Smooth muscle cell (in vitro differentiated cells): ENCODE measurements at regions not wholly inside any gene's neighbourhood (a gene's known extent, or its start where the extent isn't known, plus 50 kb on each side); places are given as distances from the start of the nearest gene placed in this dataset.

Experiments used
- DNase-seq: peaks from one replicate; lab custom pipeline; 2025; ENCODE audit not compliant: unreplicated experiment; lab: John Stamatoyannopoulos, UW
- H2AFZ ChIP-seq: fragments of 200-600 bp; sonication (generic); 2 replicates; pipeline ENCODE4 v1.6.0; 2016; ENCODE audit warnings: antibody characterized with exemption, low read depth, mild to moderate bottlenecking
- H3F3A ChIP-seq: fragments of 200-600 bp; sonication (generic); 2 replicates; pipeline ENCODE4 v1.6.0; 2017; ENCODE audit warnings: antibody characterized with exemption, low read depth
- H3K27ac ChIP-seq: fragments of 200-600 bp; sonication (generic); 2 replicates; pipeline ENCODE4 v1.5.1; 2016; ENCODE audit warnings: low read depth, mild to moderate bottlenecking
- H3K27me3 ChIP-seq: fragments of 200-600 bp; sonication (generic); 2 replicates; pipeline ENCODE4 v1.6.1; 2016; ENCODE audit warnings: low read depth, mild to moderate bottlenecking
- H3K36me3 ChIP-seq: fragments of 200-600 bp; sonication (generic); 2 replicates; pipeline ENCODE4 v1.5.1; 2016; ENCODE audit warnings: low read depth
- H3K4me1 ChIP-seq: fragments of 200-600 bp; sonication (generic); 2 replicates; pipeline ENCODE4 v1.5.1; 2016; ENCODE audit warnings: low read depth
- H3K4me2 ChIP-seq: fragments of 200-600 bp; sonication (generic); 2 replicates; pipeline ENCODE4 v1.6.0; 2016; ENCODE audit warnings: mild to moderate bottlenecking
- H3K4me3 ChIP-seq: fragments of 200-600 bp; sonication (generic); 2 replicates; pipeline ENCODE4 v1.5.1; 2016; ENCODE audit warnings: mild to moderate bottlenecking
- H3K79me2 ChIP-seq: fragments of 200-600 bp; sonication (generic); 2 replicates; pipeline ENCODE4 v1.6.0; 2016; ENCODE audit warnings: low read depth, mild to moderate bottlenecking
- H3K9ac ChIP-seq: fragments of 200-600 bp; sonication (generic); 2 replicates; pipeline ENCODE4 v1.6.0; 2016; ENCODE audit warnings: low read depth
- H3K9me3 ChIP-seq: fragments of 200-600 bp; sonication (generic); replicated peaks from 2 replicates; pipeline ENCODE4 v1.5.1; 2016; ENCODE audit warnings: low read depth
- H4K20me1 ChIP-seq: fragments of 200-600 bp; sonication (generic); 2 replicates; pipeline ENCODE4 v1.6.0; 2016; ENCODE audit warnings: low read depth
- CTCF ChIP-seq: fragments of 200-600 bp; sonication (generic); IDR thresholded peaks from 2 replicates; pipeline ENCODE4 v1.5.1; 2017; ENCODE audit warnings: borderline replicate concordance, mild to moderate bottlenecking, antibody characterized with exemption; ENCODE audit not compliant: insufficient read depth, poor library complexity, severe bottlenecking
- whole genome bisulfite sequencing: methylation state at CpG from one replicate; pipeline ENCODE4 v1.1.7; 2016; ENCODE audit warnings: low lambda C conversion rate; 5-methylcytosine and 5-hydroxymethylcytosine counted together

GRCh38 chr2:16155366-16155765 lies 215.0 kb downstream of the MYCN start:
- TF ChIP-seq CTCF = no peak
- 62% methylated on average over 5 of the region's 5 CpGs for WGBS
- Histone ChIP-seq H3K27me3 (no peaks in the 10 kb centered on the region), H3K9me3 (no peaks in the 10 kb centered on the region), H3K4me1 (no peaks in the 10 kb centered on the region), H3K79me2 (no peaks in the 10 kb centered on the region), H2AFZ (no peak overlapping the region), H4K20me1 (no peaks in the 10 kb centered on the region), H3K27ac (no peak overlapping the region), H3K9ac (no peak overlapping the region), H3K4me2 (peak overlapping the region; percentile 29), H3K36me3 (no peaks in the 10 kb centered on the region), H3F3A (peaks cover 6% of the 10 kb centered on the region), H3K4me3 (no peak overlapping the region)
- DNase-seq = no peak

GRCh38 chr2:16154501-16155280 lies 214.3 kb downstream of the MYCN start:
- WGBS = 96% methylated on average over 4 of the region's 4 CpGs
- Histone ChIP-seq H3K4me1 (no peaks in the 10 kb centered on the region), H3K36me3 (no peaks in the 10 kb centered on the region), H3K4me2 (no peak overlapping the region), H3K9ac (no peak overlapping the region), H4K20me1 (no peaks in the 10 kb centered on the region), H2AFZ (no peak overlapping the region), H3K27me3 (no peaks in the 10 kb centered on the region), H3K4me3 (no peak overlapping the region), H3K79me2 (no peaks in the 10 kb centered on the region), H3F3A (peaks cover 6% of the 10 kb centered on the region), H3K27ac (no peak overlapping the region), H3K9me3 (no peaks in the 10 kb centered on the region)
- DNase-seq = no peak
- no peak for TF ChIP-seq CTCF

GRCh38 chr2:16154061-16154460 lies 213.7 kb downstream of the MYCN start:
- Histone ChIP-seq H3K4me3 (no peak overlapping the region), H3K79me2 (no peaks in the 10 kb centered on the region), H3K9me3 (no peaks in the 10 kb centered on the region), H3K27ac (no peak overlapping the region), H3K27me3 (no peaks in the 10 kb centered on the region), H4K20me1 (no peaks in the 10 kb centered on the region), H3F3A (peaks cover 6% of the 10 kb centered on the region), H3K36me3 (no peaks in the 10 kb centered on the region), H3K9ac (no peak overlapping the region), H3K4me1 (no peaks in the 10 kb centered on the region), H3K4me2 (no peak overlapping the region), H2AFZ (no peak overlapping the region)
- 89% methylated on average over 4 of the region's 4 CpGs for WGBS
- DNase-seq = no peak
- TF ChIP-seq CTCF = no peak

- no peaks in the 10 kb centered on the region for H3K79me2 ChIP-seq
- no peak overlapping the region for H3K9ac ChIP-seq
- H3F3A ChIP-seq = peaks cover 6% of the 10 kb centered on the region
- H3K4me2 ChIP-seq = no peak overlapping the region
- no peaks in the 10 kb centered on the region for H3K4me1 ChIP-seq
- H4K20me1 ChIP-seq = no peaks in the 10 kb centered on the region
- no peak overlapping the region for H2AFZ ChIP-seq
- H3K36me3 ChIP-seq = no peaks in the 10 kb centered on the region
- H3K9me3 ChIP-seq = no peaks in the 10 kb centered on the region
- DNase-seq = no peak
- H3K4me3 ChIP-seq = no peak overlapping the region
- no peaks in the 10 kb centered on the region for H3K27me3 ChIP-seq
- H3K27ac ChIP-seq = no peak overlapping the region
- no peak for TF ChIP-seq CTCF
Observed at GRCh38 chr2:16153754-16154035, 213.3 kb downstream of the MYCN start.
